MM.1S (cell line): ENCODE measurements at regions not wholly inside any gene's neighbourhood (a gene's known extent, or its start where the extent isn't known, plus 50 kb on each side); places are given as distances from the start of the nearest gene placed in this dataset.

ENCODE experiments used
- CTCF ChIP-seq: fragments of 300-600 bp; sonication (generic); IDR thresholded peaks from 2 replicates; pipeline ENCODE4 v1.5.1; 2016; ENCODE audit warnings: antibody characterized with exemption, low read length, mixed read lengths
- EZH2phosphoT487 ChIP-seq: fragments of 300-600 bp; sonication (generic); IDR thresholded peaks from 2 replicates; pipeline ENCODE4 v1.6.1; 2018; ENCODE audit warnings: antibody characterized with exemption, low read length

GRCh38 chr5:67395790-67396418, 199.3 kb upstream of the CD180 start:
- no peak for TF ChIP-seq EZH2phosphoT487
- TF ChIP-seq CTCF, result no peak
